Neuron (in vitro differentiated cells): ENCODE measurements at regions not wholly inside any gene's neighbourhood (a gene's known extent, or its start where the extent isn't known, plus 50 kb on each side); places are given as distances from the start of the nearest gene placed in this dataset.

ENCODE experiments used
- H2AFZ ChIP-seq: one replicate; pipeline ENCODE4 v1.6.1; 2013; ENCODE audit warnings: low read depth, mild to moderate bottlenecking, inconsistent platforms, low read length, moderate library complexity
- H3K27me3 ChIP-seq: one replicate; pipeline ENCODE4 v1.6.1; 2013; ENCODE audit warnings: low read length; ENCODE audit not compliant: insufficient read depth
- H3K36me3 ChIP-seq: one replicate; pipeline ENCODE4 v1.6.1; 2013; ENCODE audit warnings: low read length; ENCODE audit not compliant: insufficient read depth
- H3K4me1 ChIP-seq: one replicate; pipeline ENCODE4 v1.6.1; 2013; ENCODE audit warnings: low read length; ENCODE audit not compliant: insufficient read depth
- H3K4me3 ChIP-seq: 2 replicates; pipeline ENCODE4 v1.5.1; 2013; ENCODE audit warnings: mild to moderate bottlenecking, low read length, moderate library complexity
- H3K9me3 ChIP-seq: one replicate; pipeline ENCODE4 v1.6.1; 2013; ENCODE audit warnings: low read length

GRCh38 chr4:136007991-136008390 lies 1524.3 kb downstream of the PCDH18 start:
- Histone ChIP-seq H2AFZ (no peak overlapping the region), H3K9me3 (no peaks in the 10 kb centered on the region), H3K4me3 (no peak overlapping the region), H3K4me1 (no peaks in the 10 kb centered on the region), H3K27me3 (no peaks in the 10 kb centered on the region), H3K36me3 (no peaks in the 10 kb centered on the region)

GRCh38 chr4:136002316-136002715 lies 1530.0 kb downstream of the PCDH18 start:
- H3K4me3 ChIP-seq, result no peak overlapping the region
- H3K4me1 ChIP-seq, result no peaks in the 10 kb centered on the region
- no peak overlapping the region for H2AFZ ChIP-seq
- H3K27me3 ChIP-seq, result no peaks in the 10 kb centered on the region
- H3K9me3 ChIP-seq, result no peaks in the 10 kb centered on the region
- no peaks in the 10 kb centered on the region for H3K36me3 ChIP-seq

GRCh38 chr4:136001791-136002190 lies 1530.5 kb downstream of the PCDH18 start:
- H3K36me3 ChIP-seq, result no peaks in the 10 kb centered on the region
- no peaks in the 10 kb centered on the region for H3K9me3 ChIP-seq
- H3K4me3 ChIP-seq, result no peak overlapping the region
- H3K27me3 ChIP-seq, result no peaks in the 10 kb centered on the region
- no peaks in the 10 kb centered on the region for H3K4me1 ChIP-seq
- no peak overlapping the region for H2AFZ ChIP-seq

- Histone ChIP-seq H2AFZ (no peak overlapping the region), H3K36me3 (no peaks in the 10 kb centered on the region), H3K4me1 (no peaks in the 10 kb centered on the region), H3K9me3 (no peaks in the 10 kb centered on the region), H3K27me3 (no peaks in the 10 kb centered on the region), H3K4me3 (no peak overlapping the region)
Observed at GRCh38 chr4:136000246-136000645, 1532.0 kb downstream of the PCDH18 start.

- no peak overlapping the region for H2AFZ ChIP-seq
- no peaks in the 10 kb centered on the region for H3K27me3 ChIP-seq
- H3K9me3 ChIP-seq, result no peaks in the 10 kb centered on the region
- no peaks in the 10 kb centered on the region for H3K4me1 ChIP-seq
- no peak overlapping the region for H3K4me3 ChIP-seq
- H3K36me3 ChIP-seq, result no peaks in the 10 kb centered on the region
Observed at GRCh38 chr4:135994360-135994759, 1537.9 kb downstream of the PCDH18 start.

GRCh38 chr4:135976860-135977259 lies 1555.4 kb downstream of the PCDH18 start:
- no peaks in the 10 kb centered on the region for H3K9me3 ChIP-seq
- H3K36me3 ChIP-seq, result no peaks in the 10 kb centered on the region
- H3K4me3 ChIP-seq, result no peak overlapping the region
- H2AFZ ChIP-seq, result no peak overlapping the region
- H3K4me1 ChIP-seq, result no peaks in the 10 kb centered on the region
- no peaks in the 10 kb centered on the region for H3K27me3 ChIP-seq

GRCh38 chr4:135966936-135967335 lies 1565.4 kb downstream of the PCDH18 start:
- H3K9me3 ChIP-seq, result no peaks in the 10 kb centered on the region
- no peaks in the 10 kb centered on the region for H3K27me3 ChIP-seq
- no peak overlapping the region for H2AFZ ChIP-seq
- no peak overlapping the region for H3K4me3 ChIP-seq
- no peaks in the 10 kb centered on the region for H3K4me1 ChIP-seq
- H3K36me3 ChIP-seq, result no peaks in the 10 kb centered on the region

GRCh38 chr4:135963009-135963408 lies 1569.3 kb downstream of the PCDH18 start:
- Histone ChIP-seq H3K36me3 (no peaks in the 10 kb centered on the region), H3K9me3 (no peaks in the 10 kb centered on the region), H3K4me3 (no peak overlapping the region), H2AFZ (no peak overlapping the region), H3K27me3 (no peaks in the 10 kb centered on the region), H3K4me1 (no peaks in the 10 kb centered on the region)

GRCh38 chr4:135949931-135950330 lies 1582.4 kb downstream of the PCDH18 start:
- Histone ChIP-seq H2AFZ (no peak overlapping the region), H3K36me3 (no peaks in the 10 kb centered on the region), H3K4me3 (no peak overlapping the region), H3K9me3 (peaks cover 3% of the 10 kb centered on the region), H3K4me1 (no peaks in the 10 kb centered on the region), H3K27me3 (no peaks in the 10 kb centered on the region)

GRCh38 chr4:135948797-135949196 lies 1583.5 kb downstream of the PCDH18 start:
- H3K4me3 ChIP-seq, result no peak overlapping the region
- no peaks in the 10 kb centered on the region for H3K9me3 ChIP-seq
- no peaks in the 10 kb centered on the region for H3K27me3 ChIP-seq
- H3K4me1 ChIP-seq, result no peaks in the 10 kb centered on the region
- H2AFZ ChIP-seq, result no peak overlapping the region
- no peaks in the 10 kb centered on the region for H3K36me3 ChIP-seq

- no peak overlapping the region for H2AFZ ChIP-seq
- no peaks in the 10 kb centered on the region for H3K36me3 ChIP-seq
- no peak overlapping the region for H3K4me3 ChIP-seq
- no peaks in the 10 kb centered on the region for H3K4me1 ChIP-seq
- H3K9me3 ChIP-seq, result no peaks in the 10 kb centered on the region
- no peaks in the 10 kb centered on the region for H3K27me3 ChIP-seq
Observed at GRCh38 chr4:135941671-135942070, 1590.6 kb downstream of the PCDH18 start.

- no peaks in the 10 kb centered on the region for H3K27me3 ChIP-seq
- H3K4me1 ChIP-seq, result no peaks in the 10 kb centered on the region
Observed at GRCh38 chr4:135934026-135934425, 1598.3 kb downstream of the PCDH18 start.

GRCh38 chr4:135927651-135928050 lies 1604.6 kb downstream of the PCDH18 start:
- H3K4me1 ChIP-seq, result no peaks in the 10 kb centered on the region
- H3K4me3 ChIP-seq, result no peak overlapping the region
- no peaks in the 10 kb centered on the region for H3K27me3 ChIP-seq
- no peak overlapping the region for H2AFZ ChIP-seq
- no peaks in the 10 kb centered on the region for H3K36me3 ChIP-seq
- no peaks in the 10 kb centered on the region for H3K9me3 ChIP-seq

More at GRCh38 chr4:135934026-135934425, 1598.3 kb downstream of the PCDH18 start:
- no peak overlapping the region for H2AFZ ChIP-seq
- no peak overlapping the region for H3K4me3 ChIP-seq
- no peaks in the 10 kb centered on the region for H3K36me3 ChIP-seq
- no peaks in the 10 kb centered on the region for H3K9me3 ChIP-seq

- no peaks in the 10 kb centered on the region for H3K36me3 ChIP-seq
- H3K4me3 ChIP-seq, result no peak overlapping the region
- H2AFZ ChIP-seq, result no peak overlapping the region
- no peaks in the 10 kb centered on the region for H3K9me3 ChIP-seq
- H3K27me3 ChIP-seq, result no peaks in the 10 kb centered on the region
- no peaks in the 10 kb centered on the region for H3K4me1 ChIP-seq
Observed at GRCh38 chr4:135921081-135921480, 1611.2 kb downstream of the PCDH18 start.
